Kidney (tissue), 13 donors: ENCODE measurements at regions not wholly inside any gene's neighbourhood (a gene's known extent, or its start where the extent isn't known, plus 50 kb on each side); places are given as distances from the start of the nearest gene placed in this dataset.

Source experiments
- DNase-seq, 5 donors: peaks; one replicate each; pipeline ENCODE4 v3.0.0-alpha.2; 2013 to 2020
- FAIRE-seq: peaks from 2 replicates; lab custom pipeline; 2012; peaks lifted over from hg19 to GRCh38; lab: Jason Lieb, UNC
- H3K27ac ChIP-seq, 2 donors: one replicate each; pipeline ENCODE4 v1.7.0; 2013; ENCODE audit warnings: low read depth in 2 of 2, low read length in 2 of 2, inconsistent platforms in 1 of 2
- H3K27me3 ChIP-seq: one replicate; pipeline ENCODE4 v1.7.1; 2013; ENCODE audit warnings: low read length, inconsistent platforms; ENCODE audit not compliant: control insufficient read depth, insufficient read depth
- H3K36me3 ChIP-seq, 3 donors: one replicate each; pipeline versions ENCODE4 v1.7.0 to v1.7.1; 2013; ENCODE audit warnings: low read length in 3 of 3, control low read depth in 1 of 3, inconsistent platforms in 1 of 3; ENCODE audit not compliant: insufficient read depth in 3 of 3, control insufficient read depth in 2 of 3
- H3K4me1 ChIP-seq, 3 donors: one replicate each; pipeline versions ENCODE4 v1.7.0 to v1.7.1; 2013; ENCODE audit warnings: low read length in 3 of 3, inconsistent platforms in 1 of 3, low read depth in 1 of 3; ENCODE audit not compliant: control insufficient read depth in 2 of 3, insufficient read depth in 2 of 3
- H3K4me3 ChIP-seq, 3 donors: one replicate each; pipeline versions ENCODE4 v1.7.0 to v1.8.1; 2013; ENCODE audit warnings: low read length in 3 of 3, control low read depth in 1 of 3, inconsistent platforms in 1 of 3
- H3K9ac ChIP-seq, 3 donors: one replicate each; pipeline versions ENCODE4 v1.7.0 to v1.7.1; 2013; ENCODE audit warnings: low read length in 3 of 3, control low read depth in 1 of 3, inconsistent platforms in 1 of 3
- H3K9me3 ChIP-seq, 3 donors: one replicate each; pipeline versions ENCODE4 v1.7.0 to v1.7.1; 2013; ENCODE audit warnings: low read length in 3 of 3, control low read depth in 1 of 3, inconsistent platforms in 1 of 3; ENCODE audit not compliant: control insufficient read depth in 2 of 3, insufficient read depth in 1 of 3
- CTCF ChIP-seq: IDR thresholded peaks from 3 replicates; pipeline ENCODE4 v1.5.1; 2012; ENCODE audit warnings: mild to moderate bottlenecking, moderate library complexity, borderline replicate concordance; ENCODE audit not compliant: insufficient read depth; ENCODE audit errors: extremely low read depth
- intact Hi-C: fragments of 100-400 bp; cut with DNase I; formaldehyde crosslinking; loops from one replicate; pipeline ENCODE4 v1.11.1; 2022
- donor health status: control.
- donor health status: control.
- donor health status: control.
- donor health status: control.
- donor health status: control.
- donor health status: DM: yes; HTN: yes; CAD: no.
- donor health status: Normal renal cell carcinoma (clear cell type).

DNA sequence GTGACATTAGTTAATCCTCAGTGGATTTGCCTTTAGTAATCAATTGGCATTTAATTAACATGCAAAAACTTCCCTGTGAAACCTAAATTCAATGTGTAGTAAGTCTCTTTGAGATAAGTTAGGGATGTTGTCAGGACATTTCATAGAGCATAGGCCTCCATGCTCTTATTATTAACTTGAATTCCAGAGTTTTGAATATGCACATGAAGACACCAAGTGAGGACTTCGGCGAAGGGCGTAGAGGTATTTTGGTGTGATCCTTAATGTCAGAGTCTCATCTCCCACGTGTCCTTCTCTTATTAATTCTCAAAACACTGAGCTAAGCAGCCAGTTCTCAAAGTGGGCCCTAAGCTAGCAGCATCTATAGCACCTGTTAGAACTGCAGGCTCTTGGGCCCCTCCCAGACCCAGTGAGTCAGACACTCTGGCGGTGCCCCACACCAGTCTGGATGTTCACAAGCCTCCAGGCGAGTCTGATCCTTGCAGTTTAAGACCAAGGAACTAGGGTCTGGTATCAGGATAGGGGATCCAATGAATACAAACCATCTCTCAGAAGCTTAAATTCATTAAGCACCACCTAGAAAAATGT is 292.1 kb downstream of the QKI start:
- no peak overlapping the region for H3K27ac ChIP-seq
- TF ChIP-seq CTCF: no peak
- intact Hi-C loops: no loop called here
- DNase-seq (no peak), FAIRE-seq (no peak)
- H3K9ac ChIP-seq: no peak overlapping the region
- no peaks in the 10 kb centered on the region for H3K9me3 ChIP-seq
- H3K27me3 ChIP-seq: no peaks in the 10 kb centered on the region
- H3K4me1 ChIP-seq: peaks cover 0 to 8% (median 3%) of the 10 kb centered on the region in 3 donors
- no peaks in the 10 kb centered on the region for H3K36me3 ChIP-seq
- H3K4me3 ChIP-seq: no peak overlapping the region

GRCh38 chr6:163705923-163706322 is 291.4 kb downstream of the QKI start:
- no peak for FAIRE-seq
- no peaks in the 10 kb centered on the region for H3K9me3 ChIP-seq
- intact Hi-C loops: no loop called here
- H3K27ac ChIP-seq: no peak overlapping the region
- H3K9ac ChIP-seq: no peak overlapping the region
- DNase-seq: no peak
- TF ChIP-seq CTCF: no peak
- peaks cover 0 to 8% (median 3%) of the 10 kb centered on the region in 3 donors for H3K4me1 ChIP-seq
- H3K4me3 ChIP-seq: no peak overlapping the region
- no peaks in the 10 kb centered on the region for H3K27me3 ChIP-seq
- no peaks in the 10 kb centered on the region for H3K36me3 ChIP-seq

DNA sequence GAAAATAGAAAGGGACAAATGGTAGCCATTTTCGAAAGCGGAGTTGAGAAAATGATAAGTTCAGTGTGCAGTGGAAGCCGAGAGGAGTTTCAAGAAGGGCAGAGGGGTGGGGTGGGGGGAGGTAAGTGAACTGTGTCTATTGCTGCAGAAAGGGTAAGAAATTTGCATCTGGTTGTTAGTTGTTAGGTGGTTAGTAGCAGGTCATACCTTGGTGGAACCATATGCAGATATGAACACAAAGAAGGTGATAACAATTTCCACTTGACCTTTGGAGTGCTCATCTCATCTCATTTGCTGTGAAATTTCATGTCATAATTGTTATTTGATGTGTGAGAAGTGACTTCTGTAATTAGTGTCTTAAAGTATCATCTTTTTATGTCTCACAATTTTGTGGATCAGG is 288.2 kb downstream of the QKI start:
- H3K27ac ChIP-seq: no peak overlapping the region
- H3K9ac ChIP-seq: no peak overlapping the region
- no peaks in the 10 kb centered on the region for H3K27me3 ChIP-seq
- H3K4me3 ChIP-seq: no peak overlapping the region
- intact Hi-C loops: no loop called here
- H3K4me1 ChIP-seq: peaks cover 0 to 5% (median 3%) of the 10 kb centered on the region in 3 donors
- TF ChIP-seq CTCF: no peak
- H3K9me3 ChIP-seq: no peaks in the 10 kb centered on the region
- no peak for FAIRE-seq
- H3K36me3 ChIP-seq: no peaks in the 10 kb centered on the region
- DNase-seq: no peak

DNA sequence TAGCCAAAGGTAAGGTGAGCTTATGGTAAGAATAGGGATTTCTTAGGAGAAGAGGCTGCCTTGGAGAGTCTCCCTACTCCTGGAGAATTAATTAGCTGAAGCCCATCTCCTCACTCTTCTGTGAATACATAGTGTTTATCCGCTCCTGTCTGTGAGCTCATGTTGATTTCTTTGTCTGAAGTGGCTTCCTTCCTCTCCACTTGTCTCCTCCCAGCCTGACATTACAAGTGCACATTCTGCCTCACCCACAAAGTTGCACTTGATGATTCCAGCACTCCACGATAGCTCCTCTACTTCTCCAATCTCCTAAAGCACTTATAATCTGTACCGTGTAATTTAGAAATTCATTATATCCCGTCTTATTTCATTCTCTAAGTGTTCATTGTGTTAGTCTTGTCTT is 287.2 kb downstream of the QKI start:
- Histone ChIP-seq H3K27me3 (no peaks in the 10 kb centered on the region), H3K36me3 (no peaks in the 10 kb centered on the region), H3K4me1 (no peaks in the 10 kb centered on the region), H3K4me3 (no peak overlapping the region), H3K9me3 (no peaks in the 10 kb centered on the region), H3K27ac (no peak overlapping the region), H3K9ac (no peak overlapping the region)
- FAIRE-seq: no peak
- DNase-seq: no peak
- intact Hi-C loops: no loop called here
- TF ChIP-seq CTCF: no peak
